ENCODE measurements at regions not wholly inside any gene's neighbourhood (a gene's known extent, or its start where the extent isn't known, plus 50 kb on each side); places are given as distances from the start of the nearest gene placed in this dataset.

DNA sequence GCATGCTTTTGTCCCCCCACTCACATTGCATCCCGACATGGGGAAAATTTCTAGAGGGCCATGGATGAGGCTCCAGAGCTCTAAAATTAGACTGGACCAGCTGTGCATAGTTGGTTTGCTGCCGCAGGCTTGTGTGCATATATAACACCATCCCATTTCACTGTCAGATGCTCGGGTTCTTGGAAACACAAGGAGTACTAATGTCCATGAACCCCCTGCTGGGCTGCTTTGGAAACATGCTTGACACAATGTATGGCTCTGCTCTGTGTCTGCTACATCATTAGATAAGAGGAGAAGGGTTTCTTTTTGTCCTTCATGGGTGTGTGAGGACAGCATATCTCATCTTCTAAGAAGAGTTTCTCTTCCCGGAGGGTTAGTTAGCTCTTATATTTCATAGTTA, 292.1 kb upstream of the RORB start:
- no peak for TF ChIP-seq EZH2 (IDR thresholded peaks at IDR 0.05)
- no peak for TF ChIP-seq POLR2AphosphoS5 (IDR thresholded peaks at IDR 0.05; ENCODE audit: borderline replicate concordance, low read depth, low read length)
- TF ChIP-seq FOXP2 (optimal IDR thresholded peaks at IDR 0.05; ENCODE audit: control extremely low read depth, extremely low read length, insufficient read depth) = no peak
